Uterus (tissue), 3 donors: ENCODE measurements at regions not wholly inside any gene's neighbourhood (a gene's known extent, or its start where the extent isn't known, plus 50 kb on each side); places are given as distances from the start of the nearest gene placed in this dataset.

Source experiments
- DNase-seq, 2 donors: peaks; one replicate each; pipeline ENCODE4 v3.0.0-alpha.2; 2019 to 2020
- H3K27ac ChIP-seq, 2 donors: fragments of 200-600 bp; sonication (generic); 1 replicate in 1 of 2; 2 replicates in 1 of 2; pipeline ENCODE4 v1.5.1; 2016 to 2018
- H3K27me3 ChIP-seq, 2 donors: fragments of 200-600 bp; sonication (generic); one replicate each; pipeline ENCODE4 v1.5.1; 2018 to 2019; ENCODE audit warnings: control low read depth in 1 of 2
- H3K36me3 ChIP-seq, 2 donors: fragments of 200-600 bp; sonication (generic); one replicate each; pipeline ENCODE4 v1.5.1; 2019; ENCODE audit warnings: control low read depth in 1 of 2
- H3K4me1 ChIP-seq, 2 donors: fragments of 200-600 bp; sonication (generic); one replicate each; pipeline ENCODE4 v1.5.1; 2018 to 2019; ENCODE audit warnings: control low read depth in 1 of 2
- H3K4me3 ChIP-seq, 2 donors: fragments of 200-600 bp; sonication (generic); 1 replicate in 1 of 2; 2 replicates in 1 of 2; pipeline ENCODE4 v1.5.1; 2018 to 2019; ENCODE audit warnings: mild to moderate bottlenecking in 1 of 2
- H3K9me3 ChIP-seq, 2 donors: fragments of 200-600 bp; sonication (generic); one replicate each; pipeline ENCODE4 v1.5.1; 2019; ENCODE audit warnings: control low read depth in 1 of 2
- CTCF ChIP-seq, 4 experiments: fragments of 200-600 bp in 2 of 4; fragments of 450-650 bp in 2 of 4; sonication (generic) in 2 of 4; IDR thresholded peaks; one replicate each; pipeline ENCODE4 v1.5.1; 2016 to 2019; ENCODE audit warnings: antibody characterized with exemption in 4 of 4, mild to moderate bottlenecking in 2 of 4, moderate library complexity in 1 of 4
- POLR2A ChIP-seq, 2 donors: fragments of 450-650 bp; IDR thresholded peaks; one replicate each; pipeline ENCODE4 v1.6.1; 2016; ENCODE audit warnings: antibody characterized with exemption in 2 of 2, mild to moderate bottlenecking in 1 of 2, moderate library complexity in 1 of 2
- intact Hi-C: fragments of 100-400 bp; cut with DNase I; formaldehyde crosslinking; loops from one replicate; pipeline ENCODE4 v1.15.1; 2023; ENCODE audit warnings: low total_unique reads
- donor health status: DM: yes; HTN: yes; CAD: no.

GRCh38 chr18:78238404-78239089 is 741.1 kb upstream of the SALL3 start:
- Histone ChIP-seq H3K4me1 (peaks cover 0 to 3% of the 10 kb centered on the region in 2 donors), H3K36me3 (no peaks in the 10 kb centered on the region), H3K27me3 (no peaks in the 10 kb centered on the region), H3K9me3 (no peaks in the 10 kb centered on the region), H3K4me3 (no peak overlapping the region), H3K27ac (no peak overlapping the region)
- intact Hi-C loops = no loop called here
- no peak for TF ChIP-seq POLR2A (IDR thresholded peaks at IDR 0.05)
- no peak for TF ChIP-seq CTCF (IDR thresholded peaks at IDR 0.05)
- DNase-seq = no peak

DNA sequence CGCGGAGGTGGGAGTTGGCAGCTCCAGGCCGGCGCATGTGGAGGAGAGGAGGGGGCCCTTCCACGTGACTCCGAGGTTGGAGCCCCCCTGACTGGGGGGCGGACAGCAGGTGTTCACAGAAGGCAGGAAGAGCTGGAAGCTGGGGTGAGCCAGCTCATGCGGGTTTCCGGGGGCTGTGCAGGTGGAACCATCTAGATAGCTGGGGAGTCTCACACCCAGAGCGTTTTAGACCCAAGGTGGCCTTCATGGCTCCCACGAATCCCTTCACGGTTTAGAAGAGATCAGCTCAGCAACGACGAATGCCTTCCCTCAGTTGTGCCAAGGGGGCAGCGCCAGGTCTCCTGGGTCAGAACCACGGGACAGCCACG is 740.5 kb upstream of the SALL3 start:
- intact Hi-C loops = no loop called here
- no peak for TF ChIP-seq POLR2A (IDR thresholded peaks at IDR 0.05)
- no peak for TF ChIP-seq CTCF (IDR thresholded peaks at IDR 0.05)
- Histone ChIP-seq H3K27me3 (no peaks in the 10 kb centered on the region), H3K4me1 (peaks cover 0 to 3% of the 10 kb centered on the region in 2 donors), H3K36me3 (no peaks in the 10 kb centered on the region), H3K9me3 (no peaks in the 10 kb centered on the region), H3K4me3 (no peak overlapping the region), H3K27ac (no peak overlapping the region)
- no peak for DNase-seq

- Histone ChIP-seq H3K4me3 (no peak overlapping the region), H3K27ac (no peak overlapping the region), H3K27me3 (no peaks in the 10 kb centered on the region), H3K4me1 (peaks cover 0 to 3% of the 10 kb centered on the region in 2 donors), H3K9me3 (no peaks in the 10 kb centered on the region), H3K36me3 (no peaks in the 10 kb centered on the region)
- intact Hi-C loops = no loop called here
- no peak for DNase-seq
- TF ChIP-seq POLR2A (IDR thresholded peaks at IDR 0.05) = no peak
- TF ChIP-seq CTCF (IDR thresholded peaks at IDR 0.05) = no peak
Measured at GRCh38 chr18:78240101-78240500, 739.5 kb upstream of the SALL3 start.

DNA sequence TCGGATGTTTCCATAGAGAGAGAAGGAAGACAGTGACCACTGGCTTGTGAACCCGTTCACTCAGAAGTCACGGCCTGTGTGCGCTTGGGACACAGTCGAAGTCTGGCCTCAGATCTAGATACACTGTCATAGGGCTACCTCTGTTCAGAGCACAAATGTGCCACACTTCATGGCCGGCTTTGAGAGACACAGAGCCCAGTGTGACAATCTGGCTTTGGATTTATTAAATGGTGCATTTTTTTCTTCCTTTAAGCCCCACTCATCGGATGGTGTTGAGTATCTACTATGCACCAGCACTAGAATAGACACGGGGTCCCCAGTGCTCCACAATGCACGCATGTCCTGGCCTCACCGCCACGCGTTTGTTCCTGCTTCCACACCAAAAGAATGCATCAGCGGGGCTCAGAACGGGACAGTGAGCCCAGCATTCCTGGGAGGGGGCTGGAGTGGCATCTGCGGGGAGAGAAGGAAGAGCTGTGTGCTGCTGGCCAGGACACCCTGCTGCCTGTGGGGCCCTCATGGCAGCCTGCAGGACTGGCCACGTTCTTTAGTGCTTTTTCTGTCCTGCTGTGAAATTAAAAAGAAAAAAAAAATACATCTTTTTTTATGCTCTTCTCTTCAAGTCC is 738.9 kb upstream of the SALL3 start:
- Histone ChIP-seq H3K4me3 (no peak overlapping the region), H3K27me3 (no peaks in the 10 kb centered on the region), H3K4me1 (peaks cover 0 to 3% of the 10 kb centered on the region in 2 donors), H3K36me3 (no peaks in the 10 kb centered on the region), H3K27ac (no peak overlapping the region), H3K9me3 (no peaks in the 10 kb centered on the region)
- no peak for DNase-seq
- intact Hi-C loops = no loop called here
- TF ChIP-seq CTCF (IDR thresholded peaks at IDR 0.05) (no peak), POLR2A (IDR thresholded peaks at IDR 0.05) (no peak)

DNA sequence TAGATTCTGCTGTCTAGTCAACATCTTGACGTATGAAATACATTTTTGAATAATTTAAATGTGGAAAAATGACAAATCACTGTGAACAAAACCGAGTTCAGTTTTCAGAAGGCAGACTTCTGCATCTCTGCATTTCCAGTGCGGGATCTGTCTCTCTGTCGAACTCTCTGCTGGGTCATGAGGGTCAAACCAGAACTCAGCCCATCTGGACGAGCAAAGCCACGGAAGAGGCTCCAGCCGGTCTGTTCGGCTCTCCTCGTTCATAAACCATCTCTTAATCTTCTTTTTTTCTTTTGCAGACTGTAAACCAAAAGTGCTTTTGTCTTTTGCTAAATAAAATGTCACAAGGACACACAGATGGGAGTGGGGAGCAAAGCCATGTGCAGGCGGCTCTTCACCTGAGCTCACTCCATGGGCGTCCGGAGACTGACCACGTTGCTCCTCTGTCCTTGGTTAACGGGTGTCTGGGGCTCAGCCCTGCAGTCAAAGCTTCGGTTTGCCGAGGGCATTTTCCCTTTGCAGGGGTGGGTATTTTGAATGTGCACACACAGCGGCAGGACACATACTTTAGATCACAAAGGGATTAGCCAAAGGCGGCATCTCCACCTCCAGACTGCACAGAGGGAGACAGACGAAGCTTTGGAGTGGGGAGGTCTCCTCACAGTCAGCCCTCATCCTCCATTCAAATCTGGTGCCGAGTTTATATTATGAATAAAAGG is 737.9 kb upstream of the SALL3 start:
- H3K4me3 ChIP-seq = no peak overlapping the region
- TF ChIP-seq POLR2A (IDR thresholded peaks at IDR 0.05) = no peak
- TF ChIP-seq CTCF (IDR thresholded peaks at IDR 0.05) = no peak
- intact Hi-C loops = no loop called here
- no peaks in the 10 kb centered on the region for H3K36me3 ChIP-seq
- H3K27ac ChIP-seq = no peak overlapping the region
- no peaks in the 10 kb centered on the region for H3K9me3 ChIP-seq
- H3K27me3 ChIP-seq = no peaks in the 10 kb centered on the region
- H3K4me1 ChIP-seq = peaks cover 0 to 3% of the 10 kb centered on the region in 2 donors
- no peak for DNase-seq
